H9 (cell line): ENCODE measurements at regions not wholly inside any gene's neighbourhood (a gene's known extent, or its start where the extent isn't known, plus 50 kb on each side); places are given as distances from the start of the nearest gene placed in this dataset.
"Not testable (repeated sequence)": the region's sequence is repeated elsewhere in the genome, so short reads cannot be mapped to it uniquely, and the experiment has no call there.

Source experiments
- DNase-seq: peaks from one replicate; pipeline ENCODE4 v3.0.0-alpha.2; 2017
- H2AFZ ChIP-seq: one replicate; pipeline ENCODE4 v1.6.1; 2013; ENCODE audit warnings: mild to moderate bottlenecking, low read length, control low read depth, moderate library complexity
- H2AK5ac ChIP-seq: 2 replicates; pipeline ENCODE4 v1.6.1; 2013; ENCODE audit warnings: low read length, control low read depth, mixed read lengths; ENCODE audit not compliant: insufficient read length
- H2BK120ac ChIP-seq: one replicate; pipeline ENCODE4 v1.6.1; 2013; ENCODE audit warnings: low read depth, mild to moderate bottlenecking, low read length, control low read depth, inconsistent platforms; ENCODE audit not compliant: poor library complexity, severe bottlenecking
- H2BK12ac ChIP-seq: 2 replicates; pipeline ENCODE4 v1.6.1; 2013; ENCODE audit warnings: low read length, control low read depth, mixed read lengths, low read depth; ENCODE audit not compliant: insufficient read length
- H2BK15ac ChIP-seq: 2 replicates; pipeline ENCODE4 v1.6.1; 2013; ENCODE audit warnings: low read depth, low read length, control low read depth
- H2BK20ac ChIP-seq: one replicate; pipeline ENCODE4 v1.6.1; 2013; ENCODE audit warnings: low read depth, mild to moderate bottlenecking, low read length, control low read depth, inconsistent platforms; ENCODE audit not compliant: poor library complexity, severe bottlenecking
- H2BK5ac ChIP-seq: 2 replicates; pipeline ENCODE4 v1.6.1; 2013; ENCODE audit warnings: low read length, control low read depth, mixed read lengths; ENCODE audit not compliant: insufficient read length
- H3K14ac ChIP-seq: 2 replicates; pipeline ENCODE4 v1.6.1; 2013; ENCODE audit warnings: low read length, control low read depth; ENCODE audit not compliant: insufficient read depth
- H3K18ac ChIP-seq: 2 replicates; pipeline ENCODE4 v1.6.1; 2013; ENCODE audit warnings: low read depth, mild to moderate bottlenecking, mixed read lengths, low read length, control low read depth; ENCODE audit not compliant: insufficient read length
- H3K23ac ChIP-seq: 2 replicates; pipeline ENCODE4 v1.6.1; 2013; ENCODE audit warnings: low read length, control low read depth, mixed read lengths, low read depth; ENCODE audit not compliant: insufficient read length
- H3K23me2 ChIP-seq: 2 replicates; pipeline ENCODE4 v1.6.1; 2013; ENCODE audit warnings: low read depth, mild to moderate bottlenecking, mixed read lengths, low read length, control low read depth; ENCODE audit not compliant: insufficient read length, poor library complexity, severe bottlenecking
- H3K27ac ChIP-seq: 2 replicates; pipeline ENCODE4 v1.5.1; 2013; ENCODE audit warnings: low read length, control low read depth, mixed read lengths, low read depth; ENCODE audit not compliant: insufficient read length
- H3K27me3 ChIP-seq: 2 replicates; pipeline ENCODE4 v1.6.1; 2013; ENCODE audit warnings: low read length, control low read depth, inconsistent platforms; ENCODE audit not compliant: insufficient read depth
- H3K4ac ChIP-seq: 2 replicates; pipeline ENCODE4 v1.6.1; 2013; ENCODE audit warnings: low read depth, mild to moderate bottlenecking, control low read depth, inconsistent platforms, low read length, moderate library complexity
- H3K4me1 ChIP-seq: 2 replicates; pipeline ENCODE4 v1.6.1; 2013; ENCODE audit warnings: low read length, control low read depth, inconsistent platforms; ENCODE audit not compliant: insufficient read depth
- H3K4me2 ChIP-seq: 2 replicates; pipeline ENCODE4 v1.6.1; 2013; ENCODE audit warnings: low read length, control low read depth, mixed read lengths; ENCODE audit not compliant: insufficient read length, insufficient read depth
- H3K56ac ChIP-seq: 2 replicates; pipeline ENCODE4 v1.6.1; 2013; ENCODE audit warnings: low read depth, mild to moderate bottlenecking, mixed read lengths, low read length, control low read depth; ENCODE audit not compliant: insufficient read length
- H3K79me1 ChIP-seq: 2 replicates; pipeline ENCODE4 v1.6.1; 2013; ENCODE audit warnings: low read depth, mild to moderate bottlenecking, moderate library complexity, low read length, control low read depth, inconsistent platforms; ENCODE audit not compliant: insufficient read depth, poor library complexity, severe bottlenecking
- H3K79me2 ChIP-seq: 2 replicates; pipeline ENCODE4 v1.6.1; 2013; ENCODE audit warnings: low read length, control low read depth, inconsistent platforms; ENCODE audit not compliant: insufficient read depth
- H3K9ac ChIP-seq: 2 replicates; pipeline ENCODE4 v1.6.1; 2013; ENCODE audit warnings: low read length, control low read depth, mixed read lengths; ENCODE audit not compliant: insufficient read length; ENCODE audit errors: extremely low read depth
- H3K9me3 ChIP-seq: one replicate; pipeline ENCODE4 v1.6.1; 2013; ENCODE audit warnings: low read depth, low read length, inconsistent platforms; ENCODE audit not compliant: control insufficient read depth
- H3T11ph ChIP-seq: one replicate; pipeline ENCODE4 v1.6.1; 2013; ENCODE audit warnings: mild to moderate bottlenecking, low read length, control low read depth, inconsistent platforms
- H4K20me1 ChIP-seq: one replicate; pipeline ENCODE4 v1.6.1; 2013; ENCODE audit not compliant: control insufficient read depth, insufficient read length, insufficient read depth
- H4K5ac ChIP-seq: 2 replicates; pipeline ENCODE4 v1.6.1; 2013; ENCODE audit warnings: low read depth, mild to moderate bottlenecking, mixed read lengths, low read length, control low read depth; ENCODE audit not compliant: insufficient read length
- H4K8ac ChIP-seq: replicated peaks from 2 replicates; pipeline ENCODE4 v1.6.1; 2013; ENCODE audit warnings: low read length, control low read depth, mixed read lengths, low read depth; ENCODE audit not compliant: insufficient read length
- H4K91ac ChIP-seq: 2 replicates; pipeline ENCODE4 v1.6.1; 2013; ENCODE audit warnings: low read depth, mild to moderate bottlenecking, moderate library complexity, mixed read lengths, low read length, control low read depth; ENCODE audit not compliant: insufficient read length
- H3K27ac Mint-ChIP-seq, 3 experiments: 2 replicates in 2 of 3; 3 replicates in 1 of 3; pipeline ENCODE4 v1.8.0; 2020 to 2021; ENCODE audit warnings: mixed read lengths in 3 of 3, mild to moderate bottlenecking in 1 of 3, moderate library complexity in 1 of 3
- H3K27me3 Mint-ChIP-seq: 2 replicates; pipeline ENCODE4 v1.8.0; 2021; ENCODE audit warnings: low read depth, mild to moderate bottlenecking, moderate library complexity, mixed read lengths
- H3K36me3 Mint-ChIP-seq, 3 experiments: 2 replicates in 2 of 3; 3 replicates in 1 of 3; pipeline ENCODE4 v1.8.0; 2020 to 2021; ENCODE audit warnings: low read depth in 3 of 3, mixed read lengths in 3 of 3; ENCODE audit not compliant: insufficient read depth in 1 of 3
- H3K4me1 Mint-ChIP-seq, 2 experiments: 2 replicates each; pipeline ENCODE4 v1.8.0; 2020; ENCODE audit warnings: mixed read lengths in 2 of 2
- H3K4me3 Mint-ChIP-seq, 2 experiments: 2 replicates in 1 of 2; 3 replicates in 1 of 2; pipeline ENCODE4 v1.8.0; 2020 to 2021; ENCODE audit warnings: mild to moderate bottlenecking in 2 of 2, mixed read lengths in 2 of 2, moderate library complexity in 1 of 2
- H3K9me3 Mint-ChIP-seq, 2 experiments: 2 replicates in 1 of 2; 3 replicates in 1 of 2; pipeline ENCODE4 v1.8.0; 2020; ENCODE audit warnings: mild to moderate bottlenecking in 2 of 2, mixed read lengths in 2 of 2, moderate library complexity in 1 of 2
- WGBS: extraction: QIAGEN DNeasy Blood & Tissue Kit; methylation state at CpG from one replicate; pipeline ENCODE4 v1.1.7; 2013; ENCODE audit warnings: missing lambda C conversion rate, low lambda C conversion rate, mixed read lengths; ENCODE audit not compliant: insufficient read length; ENCODE audit errors: extremely low coverage; 5-methylcytosine and 5-hydroxymethylcytosine counted together
- TF ChIP-seq, protein P1 (sequence below): fragments of 200-600 bp; sonication (generic); conservative IDR thresholded peaks from 3 replicates; pipeline ENCODE4 v1.8.0; 2021; ENCODE audit warnings: antibody characterized with exemption, mild to moderate bottlenecking

DNA sequence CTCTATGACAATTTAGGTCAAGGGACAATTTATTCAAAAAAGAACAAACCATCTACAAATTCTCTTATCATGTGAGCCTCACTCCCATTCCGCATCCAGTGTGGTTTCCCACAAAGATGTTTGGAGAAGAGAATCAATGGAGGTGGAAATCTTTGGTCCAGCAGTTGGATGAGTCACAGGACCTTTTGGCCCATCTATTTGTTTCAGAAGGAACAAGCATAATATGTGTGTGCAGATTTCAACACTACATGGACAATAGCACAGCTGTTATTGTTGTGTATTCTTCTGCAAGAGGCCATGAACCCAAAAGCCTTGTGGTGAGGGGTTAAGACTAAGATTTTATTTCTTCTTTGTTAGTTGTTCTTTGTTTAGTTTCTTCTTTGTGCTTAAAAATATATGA is 61.6 kb downstream of the OR10A6 start:
- Histone ChIP-seq H4K8ac (no peak overlapping the region), H2BK5ac (no peak overlapping the region), H2BK12ac (no peak overlapping the region), H3K9ac (no peak overlapping the region), H3K23ac (no peak overlapping the region), H3K4ac (no peak overlapping the region), H3K56ac (no peak overlapping the region), H3K27me3 (no peaks in the 10 kb centered on the region), H2AK5ac (no peak overlapping the region), H3K79me1 (no peaks in the 10 kb centered on the region), H3T11ph (no peak overlapping the region), H3K9me3 (no peaks in the 10 kb centered on the region), H2BK15ac (no peak overlapping the region), H2BK20ac (no peak overlapping the region), H2AFZ (no peak overlapping the region), H3K23me2 (no peaks in the 10 kb centered on the region), H3K4me2 (no peak overlapping the region), H4K20me1 (no peaks in the 10 kb centered on the region), H3K4me1 (no peaks in the 10 kb centered on the region), H3K27ac (no peak overlapping the region), H2BK120ac (no peak overlapping the region), H3K79me2 (no peaks in the 10 kb centered on the region), H3K18ac (no peak overlapping the region), H4K5ac (no peak overlapping the region), H3K14ac (no peak overlapping the region), H4K91ac (no peak overlapping the region)
- TF ChIP-seq, protein P1, sequence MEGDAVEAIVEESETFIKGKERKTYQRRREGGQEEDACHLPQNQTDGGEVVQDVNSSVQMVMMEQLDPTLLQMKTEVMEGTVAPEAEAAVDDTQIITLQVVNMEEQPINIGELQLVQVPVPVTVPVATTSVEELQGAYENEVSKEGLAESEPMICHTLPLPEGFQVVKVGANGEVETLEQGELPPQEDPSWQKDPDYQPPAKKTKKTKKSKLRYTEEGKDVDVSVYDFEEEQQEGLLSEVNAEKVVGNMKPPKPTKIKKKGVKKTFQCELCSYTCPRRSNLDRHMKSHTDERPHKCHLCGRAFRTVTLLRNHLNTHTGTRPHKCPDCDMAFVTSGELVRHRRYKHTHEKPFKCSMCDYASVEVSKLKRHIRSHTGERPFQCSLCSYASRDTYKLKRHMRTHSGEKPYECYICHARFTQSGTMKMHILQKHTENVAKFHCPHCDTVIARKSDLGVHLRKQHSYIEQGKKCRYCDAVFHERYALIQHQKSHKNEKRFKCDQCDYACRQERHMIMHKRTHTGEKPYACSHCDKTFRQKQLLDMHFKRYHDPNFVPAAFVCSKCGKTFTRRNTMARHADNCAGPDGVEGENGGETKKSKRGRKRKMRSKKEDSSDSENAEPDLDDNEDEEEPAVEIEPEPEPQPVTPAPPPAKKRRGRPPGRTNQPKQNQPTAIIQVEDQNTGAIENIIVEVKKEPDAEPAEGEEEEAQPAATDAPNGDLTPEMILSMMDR = no peak
- no peak overlapping the region for H3K4me3 Mint-ChIP-seq
- no peak for DNase-seq
- H3K4me1 Mint-ChIP-seq = no peaks in the 10 kb centered on the region
- H3K27me3 Mint-ChIP-seq = no peaks in the 10 kb centered on the region
- peaks cover 4 to 15% of the 10 kb centered on the region in 2 experiments for H3K9me3 Mint-ChIP-seq
- peaks cover 0 to 15% (median 3%) of the 10 kb centered on the region in 3 experiments; a peak in 4 of 7 replicates for H3K36me3 Mint-ChIP-seq
- no peak overlapping the region for H3K27ac Mint-ChIP-seq
- no CpG with 5 or more reads among the region's 1 CpG for WGBS

DNA sequence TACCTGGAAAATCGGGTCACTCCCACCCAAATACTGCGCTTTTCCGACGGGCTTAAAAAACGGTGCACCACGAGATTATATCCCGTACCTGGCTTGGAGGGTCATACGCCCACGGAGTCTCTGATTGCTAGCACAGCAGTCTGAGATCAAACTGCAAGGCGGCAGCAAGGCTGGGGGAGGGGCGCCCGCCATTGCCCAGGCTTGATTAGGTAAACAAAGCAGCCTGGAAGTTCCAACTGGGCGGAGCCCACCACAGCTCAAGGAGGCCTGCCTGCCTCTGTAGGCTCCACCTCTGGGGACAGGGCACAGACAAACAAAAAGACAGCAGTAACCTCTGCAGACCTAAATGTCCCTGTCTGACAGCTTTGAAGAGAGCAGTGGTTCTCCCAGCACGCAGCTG is 64.5 kb upstream of the OR5P2 start:
- H2BK20ac ChIP-seq, H3K23me2 ChIP-seq, H3K27me3 ChIP-seq, H3K14ac ChIP-seq, H2BK120ac ChIP-seq, H3K9me3 Mint-ChIP-seq, H4K5ac ChIP-seq, H3K79me2 ChIP-seq, H4K20me1 ChIP-seq, H3K56ac ChIP-seq, H2BK15ac ChIP-seq, H3T11ph ChIP-seq, H4K8ac ChIP-seq, H3K27me3 Mint-ChIP-seq, H2AK5ac ChIP-seq, H3K27ac ChIP-seq, H3K9me3 ChIP-seq, H3K4me1 Mint-ChIP-seq, H2BK12ac ChIP-seq, H3K4ac ChIP-seq, H4K91ac ChIP-seq, H3K23ac ChIP-seq, H3K4me1 ChIP-seq, H2AFZ ChIP-seq, H3K9ac ChIP-seq, H3K18ac ChIP-seq, H2BK5ac ChIP-seq, H3K79me1 ChIP-seq: not testable (repeated sequence)
- H3K4me2 ChIP-seq = peak overlapping the region; percentile 3
- peaks cover 1 to 14% (median 9%) of the 10 kb centered on the region in 3 experiments; a peak in 6 of 7 replicates for H3K36me3 Mint-ChIP-seq
- WGBS = no CpG with 5 or more reads among the region's 14 CpGs
- DNase-seq = peak; percentile 63
- H3K4me3 Mint-ChIP-seq = 0 out of 5 replicates have a peak overlapping the region, but pooled peaks of 1 of the 2 experiments have one; percentile 47
- H3K27ac Mint-ChIP-seq = peak overlapping the region in 2 of 3 experiments; percentile 95 to 98; a peak in 4 of 7 replicates
